ENCODE measurements at regions not wholly inside any gene's neighbourhood (a gene's known extent, or its start where the extent isn't known, plus 50 kb on each side); places are given as distances from the start of the nearest gene placed in this dataset.

GRCh38 chrX:36787752-36788151, 220.4 kb upstream of the FAM47C start:
- TF ChIP-seq CTCF (conservative IDR thresholded peaks at IDR 0.05; ENCODE audit: low read depth in 2 of 2), result no peak
- TF ChIP-seq CREB1 (CRISPR knock-in tag; IDR thresholded peaks at IDR 0.05; ENCODE audit: low read depth), result no peak
- no peak for TF ChIP-seq REST (IDR thresholded peaks at IDR 0.05; ENCODE audit: unreplicated experiment)
- TF ChIP-seq ETS1 (IDR thresholded peaks at IDR 0.05), result no peak
- TF ChIP-seq EZH2 (IDR thresholded peaks at IDR 0.05; ENCODE audit: low read depth, unreplicated experiment), result no peak
- TF ChIP-seq POLR2AphosphoS5 (IDR thresholded peaks at IDR 0.05; ENCODE audit: low read depth), result no peak
- TF ChIP-seq JUNB (IDR thresholded peaks at IDR 0.05; ENCODE audit: unreplicated experiment), result no peak
- TF ChIP-seq EZH2phosphoT487 (IDR thresholded peaks at IDR 0.05; ENCODE audit: unreplicated experiment), result no peak
- no peak for TF ChIP-seq STAT1 (IDR thresholded peaks at IDR 0.05; ENCODE audit: unreplicated experiment)
- no peak for TF ChIP-seq ZNF462 (CRISPR knock-in tag; IDR thresholded peaks at IDR 0.05)
- TF ChIP-seq NANOG (IDR thresholded peaks at IDR 0.05; ENCODE audit: borderline replicate concordance), result no peak
- no peak for TF ChIP-seq ZNF331 (CRISPR knock-in tag; IDR thresholded peaks at IDR 0.05; ENCODE audit: low read depth)
